Hepatocyte (in vitro differentiated cells): ENCODE measurements at regions not wholly inside any gene's neighbourhood (a gene's known extent, or its start where the extent isn't known, plus 50 kb on each side); places are given as distances from the start of the nearest gene placed in this dataset.
"Not testable (repeated sequence)": the region's sequence is repeated elsewhere in the genome, so short reads cannot be mapped to it uniquely, and the experiment has no call there.

Experiments
- DNase-seq: peaks from one replicate; pipeline ENCODE4 v3.0.0-alpha.2; 2016; ENCODE audit warnings: low spot score
- H2AFZ ChIP-seq: fragments of 200-600 bp; sonication (generic); 2 replicates; pipeline ENCODE4 v1.6.0; 2016; ENCODE audit warnings: antibody characterized with exemption, mild to moderate bottlenecking
- H3K27ac ChIP-seq: fragments of 200-600 bp; sonication (generic); 2 replicates; pipeline ENCODE4 v1.5.1; 2016; ENCODE audit warnings: mild to moderate bottlenecking
- H3K27me3 ChIP-seq: fragments of 200-600 bp; sonication (generic); 2 replicates; pipeline ENCODE4 v1.6.1; 2016
- H3K36me3 ChIP-seq: fragments of 200-600 bp; sonication (generic); replicated peaks from 2 replicates; pipeline ENCODE4 v1.5.1; 2016; ENCODE audit warnings: low read depth; ENCODE audit not compliant: insufficient read depth
- H3K4me1 ChIP-seq: fragments of 200-600 bp; sonication (generic); 2 replicates; pipeline ENCODE4 v1.5.1; 2016; ENCODE audit warnings: mild to moderate bottlenecking, moderate library complexity; ENCODE audit not compliant: insufficient read depth
- H3K4me2 ChIP-seq: fragments of 200-600 bp; sonication (generic); 2 replicates; pipeline ENCODE4 v1.6.0; 2016
- H3K4me3 ChIP-seq: fragments of 200-600 bp; sonication (generic); 2 replicates; pipeline ENCODE4 v1.5.1; 2016; ENCODE audit warnings: mild to moderate bottlenecking
- H3K79me2 ChIP-seq: fragments of 200-600 bp; sonication (generic); 2 replicates; pipeline ENCODE4 v1.6.0; 2017; ENCODE audit warnings: mild to moderate bottlenecking
- H3K9me2 ChIP-seq: fragments of 200-600 bp; sonication (generic); replicated peaks from 2 replicates; pipeline ENCODE4 v1.6.0; 2017; ENCODE audit warnings: mild to moderate bottlenecking; ENCODE audit not compliant: insufficient read depth
- H3K9me3 ChIP-seq: fragments of 200-600 bp; sonication (generic); 2 replicates; pipeline ENCODE4 v1.5.1; 2016; ENCODE audit warnings: low read depth, mild to moderate bottlenecking
- H4K20me1 ChIP-seq: fragments of 200-600 bp; sonication (generic); 2 replicates; pipeline ENCODE4 v1.6.0; 2016; ENCODE audit warnings: mild to moderate bottlenecking; ENCODE audit not compliant: insufficient read depth, poor library complexity, severe bottlenecking
- CTCF ChIP-seq: fragments of 200-600 bp; sonication (generic); IDR thresholded peaks from 2 replicates; pipeline ENCODE4 v1.5.1; 2016; ENCODE audit warnings: antibody characterized with exemption, mild to moderate bottlenecking; ENCODE audit not compliant: poor library complexity
- EZH2 ChIP-seq: fragments of 200-600 bp; sonication (generic); IDR thresholded peaks from 2 replicates; pipeline ENCODE4 v1.6.1; 2016; ENCODE audit warnings: antibody characterized with exemption, mild to moderate bottlenecking, borderline replicate concordance
- EZH2phosphoT487 ChIP-seq: fragments of 200-600 bp; sonication (generic); IDR thresholded peaks from one replicate; pipeline ENCODE4 v1.6.1; 2018; ENCODE audit warnings: antibody characterized with exemption, mild to moderate bottlenecking, low read depth, moderate library complexity; ENCODE audit not compliant: unreplicated experiment, severe bottlenecking
- WGBS: methylation state at CpG from one replicate; pipeline ENCODE4 v1.1.6; 2016; ENCODE audit warnings: low lambda C conversion rate; ENCODE audit errors: missing lambda C conversion rate; 5-methylcytosine and 5-hydroxymethylcytosine counted together

GRCh38 chr1:219075121-219075879 is 98.4 kb upstream of the LYPLAL1 start:
- Histone ChIP-seq H3K79me2 (no peaks in the 10 kb centered on the region), H3K4me1 (peaks cover 2% of the 10 kb centered on the region), H4K20me1 (no peaks in the 10 kb centered on the region), H3K27ac (no peak overlapping the region), H3K9me3 (no peaks in the 10 kb centered on the region), H3K4me3 (no peak overlapping the region), H3K27me3 (no peaks in the 10 kb centered on the region), H2AFZ (no peak overlapping the region), H3K36me3 (no peaks in the 10 kb centered on the region), H3K4me2 (no peak overlapping the region), H3K9me2 (no peaks in the 10 kb centered on the region)
- no peak for DNase-seq
- 90% methylated on average over 2 of the region's 2 CpGs for WGBS
- TF ChIP-seq EZH2 (no peak), EZH2phosphoT487 (no peak), CTCF (no peak)

- H3K27ac ChIP-seq, result peak overlapping the region; percentile 43
- H3K9me3 ChIP-seq, result no peaks in the 10 kb centered on the region
- no peaks in the 10 kb centered on the region for H3K36me3 ChIP-seq
- no peaks in the 10 kb centered on the region for H4K20me1 ChIP-seq
- TF ChIP-seq EZH2phosphoT487 (no peak), CTCF (no peak), EZH2 (no peak)
- H2AFZ ChIP-seq, result peak overlapping the region; percentile 23
- H3K79me2 ChIP-seq, result no peaks in the 10 kb centered on the region
- 72% methylated on average over 1 of the region's 1 CpG for WGBS
- H3K4me2 ChIP-seq, result no peak overlapping the region
- H3K4me1 ChIP-seq, result peaks cover 2% of the 10 kb centered on the region
- no peak overlapping the region for H3K4me3 ChIP-seq
- H3K9me2 ChIP-seq, result no peaks in the 10 kb centered on the region
- no peak for DNase-seq
- H3K27me3 ChIP-seq, result no peaks in the 10 kb centered on the region
Measured at GRCh38 chr1:219076326-219076937, 97.2 kb upstream of the LYPLAL1 start.

- not testable (repeated sequence) for H3K9me2 ChIP-seq, H3K36me3 ChIP-seq, H4K20me1 ChIP-seq, H2AFZ ChIP-seq, H3K4me2 ChIP-seq, H3K79me2 ChIP-seq, H3K4me1 ChIP-seq, H3K27ac ChIP-seq, H3K9me3 ChIP-seq, H3K4me3 ChIP-seq, H3K27me3 ChIP-seq, DNase-seq
- 99% methylated on average over 3 of the region's 3 CpGs for WGBS
Measured at GRCh38 chr1:219077767-219078166, 95.9 kb upstream of the LYPLAL1 start.
